HG02970 (cell line): ENCODE measurements at regions not wholly inside any gene's neighbourhood (a gene's known extent, or its start where the extent isn't known, plus 50 kb on each side); places are given as distances from the start of the nearest gene placed in this dataset.

Source experiments
- ATAC-seq: cut with Tn5 transposase; IDR thresholded peaks from one replicate; pipeline ENCODE4 v1.9.1; 2021; ENCODE audit warnings: mild to moderate bottlenecking, moderate library complexity, moderate number of reproducible peaks; ENCODE audit not compliant: unreplicated experiment, low FRiP score

DNA sequence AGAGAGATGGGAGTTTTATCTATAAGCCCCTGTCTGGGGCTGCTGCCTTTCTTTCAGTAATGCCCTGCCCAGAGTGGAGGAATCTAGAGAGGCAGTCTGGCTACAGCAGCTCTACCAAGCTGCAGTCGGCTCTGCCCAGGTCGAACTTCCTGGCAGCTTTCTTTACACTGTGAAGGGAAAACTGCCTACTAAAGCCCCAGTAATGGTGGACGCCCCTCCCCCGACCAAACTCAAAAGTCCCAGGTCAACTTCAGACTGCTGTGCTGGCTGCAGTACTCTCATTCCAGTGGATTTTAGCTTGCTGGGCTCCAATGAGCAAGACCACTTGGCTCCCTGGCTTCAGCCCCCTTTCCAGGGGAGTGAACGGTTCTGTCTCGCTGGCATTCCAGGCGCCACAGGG lies 65.9 kb upstream of the RARB start:
- no peak for ATAC-seq

DNA sequence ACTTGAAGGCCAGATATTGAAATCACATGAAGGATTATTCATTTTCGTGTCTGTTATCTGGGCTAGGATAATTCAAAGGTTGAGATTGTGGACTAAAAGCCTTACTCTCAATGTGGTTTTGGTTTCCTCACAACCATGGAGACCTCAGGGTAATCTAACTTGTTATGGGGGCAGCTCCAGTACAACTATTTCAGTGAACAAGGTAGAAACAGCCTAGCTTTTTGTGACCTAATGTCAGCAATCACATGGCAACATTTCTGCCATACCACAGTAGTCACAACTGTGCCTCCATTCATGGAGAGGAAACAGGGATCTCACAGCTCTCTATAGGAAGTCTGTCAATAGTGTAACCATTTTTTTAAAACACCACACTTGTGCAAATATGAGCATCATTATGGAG lies 62.4 kb upstream of the RARB start:
- ATAC-seq = no peak

DNA sequence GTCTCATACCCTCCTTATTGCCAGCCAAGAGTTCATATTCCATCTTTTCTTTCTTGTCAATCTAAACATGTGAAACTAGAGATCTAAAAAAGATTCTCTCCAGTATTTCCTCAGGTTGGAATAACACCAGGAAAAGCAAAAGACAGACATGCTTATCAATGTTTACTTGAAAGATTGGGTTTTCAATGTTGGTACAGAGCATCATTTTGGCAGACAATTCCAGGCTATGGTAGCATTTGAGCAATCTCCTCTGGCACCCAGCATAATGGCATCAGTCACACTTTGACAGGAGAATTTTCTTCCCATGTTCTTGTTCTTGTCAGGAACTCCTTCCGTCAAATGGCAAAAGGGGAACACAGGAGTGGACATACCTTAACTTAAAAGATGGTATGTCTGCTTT lies 61.0 kb upstream of the RARB start:
- no peak for ATAC-seq

DNA sequence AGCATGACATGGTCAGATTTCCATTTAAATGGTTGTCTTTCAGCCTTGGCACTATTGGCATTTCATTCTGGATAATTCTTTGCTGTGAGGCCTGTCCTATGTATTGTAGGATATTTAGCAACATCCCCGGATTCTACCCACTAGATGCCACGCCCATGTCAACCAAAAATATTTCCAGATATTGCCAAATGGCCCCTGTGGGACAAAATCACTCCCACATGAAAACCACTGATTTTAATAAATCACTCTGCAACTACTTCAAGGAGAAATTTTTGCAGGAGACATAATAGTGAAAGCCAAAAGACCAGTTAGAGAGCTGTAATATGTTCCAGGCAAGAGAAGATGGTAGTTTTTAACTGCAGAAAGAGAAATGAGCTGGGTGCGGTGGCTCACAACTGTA lies 55.9 kb upstream of the RARB start:
- ATAC-seq = no peak

DNA sequence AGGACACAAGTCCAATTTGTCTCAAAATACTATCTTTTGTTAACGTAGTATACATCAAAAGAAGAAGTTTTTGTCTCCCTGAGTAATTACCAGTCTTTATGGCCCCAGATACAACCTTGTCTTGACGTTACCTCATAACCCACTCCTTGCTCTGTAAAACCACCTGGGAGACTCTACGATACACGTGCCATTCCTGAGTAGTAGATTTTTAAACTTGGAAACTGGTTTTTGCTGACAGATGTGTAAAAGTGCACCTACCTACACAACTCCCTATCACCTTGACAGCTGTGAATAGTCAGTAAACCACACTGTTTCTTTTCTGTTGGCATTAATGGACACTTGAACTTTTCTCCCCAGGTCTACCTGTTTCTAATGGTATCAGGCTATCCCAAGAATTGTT lies 51.7 kb upstream of the RARB start:
- no peak for ATAC-seq

DNA sequence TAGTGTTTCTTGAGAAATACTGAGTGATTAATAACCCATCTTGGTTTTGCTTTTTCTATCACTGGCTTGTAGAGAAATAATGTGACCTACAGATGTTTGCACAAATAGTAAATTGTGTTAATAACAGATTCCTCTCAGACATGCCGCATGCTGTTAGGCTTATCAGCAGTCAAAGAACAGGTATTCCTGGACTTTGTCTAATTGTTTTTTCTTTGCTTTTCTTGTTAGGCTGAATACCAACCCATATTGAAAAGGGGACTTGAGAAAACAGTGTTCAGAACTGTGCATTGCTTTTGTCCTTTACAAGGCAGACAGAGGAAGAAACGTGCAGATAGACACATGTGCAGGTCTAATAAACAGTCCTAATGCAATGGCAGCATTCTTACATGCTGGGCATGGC lies 51.0 kb upstream of the RARB start:
- no peak for ATAC-seq
